Hematopoietic multipotent progenitor cell treated with erythropoietin and hydrocortisone succinate and interleukin-3 and kit ligand, for 8 days (in vitro differentiated cells): ENCODE measurements at regions not wholly inside any gene's neighbourhood (a gene's known extent, or its start where the extent isn't known, plus 50 kb on each side); places are given as distances from the start of the nearest gene placed in this dataset.

Experiments
- DNase-seq: peaks from one replicate; pipeline ENCODE4 v3.0.0-alpha.2; 2015

DNA sequence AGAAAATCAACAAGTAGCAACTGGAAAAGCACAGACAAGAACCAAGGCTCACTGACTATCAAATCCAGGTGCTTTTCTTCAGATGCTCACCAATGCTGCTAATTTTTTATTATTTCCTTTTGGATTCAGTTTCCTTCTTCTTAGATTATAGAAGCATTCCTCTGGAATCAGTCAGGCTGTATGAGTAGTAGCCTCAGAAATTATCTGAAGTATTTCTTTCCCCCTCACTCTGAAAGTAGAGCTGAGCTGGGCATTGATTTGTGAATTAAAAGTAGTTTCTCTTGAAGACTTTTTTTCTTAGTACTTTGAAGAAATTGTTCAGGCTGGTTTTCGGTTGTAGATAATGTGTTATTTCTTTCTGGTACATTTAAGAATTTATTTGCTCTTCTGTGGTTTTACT is 273.7 kb downstream of the NOL4 start:
- no peak for DNase-seq

DNA sequence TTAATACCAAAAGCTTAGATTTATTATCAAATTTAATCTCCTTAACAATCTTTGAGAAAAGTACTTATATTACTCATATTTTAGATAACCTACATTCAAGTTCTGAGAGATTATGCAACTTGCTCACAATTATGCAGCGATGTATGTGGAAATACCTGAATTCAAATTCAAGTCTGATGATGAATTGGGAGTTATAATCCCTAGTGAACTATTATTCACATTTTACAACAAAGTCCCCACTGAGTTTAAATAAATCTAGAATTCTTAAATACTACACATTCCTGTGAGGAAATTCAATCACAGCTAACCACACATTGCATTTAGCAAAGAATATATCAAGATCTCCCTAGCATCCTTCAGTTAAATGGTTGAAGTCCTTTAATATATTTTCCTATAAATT is 278.4 kb downstream of the NOL4 start:
- no peak for DNase-seq

DNA sequence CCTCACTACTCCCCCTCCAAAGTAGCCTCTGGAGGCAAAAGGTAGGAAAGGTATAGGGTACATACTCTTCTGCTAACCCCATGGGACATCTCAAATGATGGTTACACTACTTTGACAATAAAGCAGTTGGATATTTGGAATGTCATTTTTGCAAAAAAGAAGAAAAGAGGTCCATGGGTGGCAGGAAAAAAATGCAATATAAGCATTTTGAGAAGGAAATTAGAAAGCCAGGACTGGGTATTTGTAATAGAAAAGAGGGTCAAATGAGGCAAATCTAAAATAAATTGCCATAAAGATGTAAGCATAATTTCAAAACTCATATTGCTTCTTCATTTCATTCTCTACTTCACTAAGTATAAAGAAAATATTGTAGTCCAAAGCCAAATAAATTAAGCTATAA is 280.2 kb downstream of the NOL4 start:
- no peak for DNase-seq

DNA sequence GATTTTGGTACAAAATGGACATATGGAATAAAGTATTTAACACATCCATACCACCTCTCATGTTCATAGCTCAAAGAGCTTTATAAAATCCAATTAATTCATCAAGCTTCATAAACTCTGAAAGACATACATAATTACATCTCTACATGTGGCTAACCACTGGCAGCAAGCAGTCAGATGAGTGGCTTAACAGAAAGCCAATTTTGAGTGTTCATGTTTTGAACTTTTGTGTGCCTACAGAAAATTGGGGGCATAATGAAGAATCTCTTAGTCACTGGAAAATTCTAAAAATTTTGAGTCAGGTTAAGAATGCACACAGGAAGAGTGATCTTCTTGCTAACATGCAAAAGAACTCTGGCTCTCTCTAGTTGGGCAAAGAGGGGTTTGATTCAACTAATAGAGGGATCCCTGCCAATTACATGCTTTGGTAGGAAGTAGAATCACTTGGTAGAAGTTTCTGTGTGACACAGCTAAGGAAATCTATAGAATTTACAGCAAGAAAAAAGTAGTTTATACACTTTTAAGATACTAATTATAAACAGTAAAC is 287.4 kb downstream of the NOL4 start:
- no peak for DNase-seq

DNA sequence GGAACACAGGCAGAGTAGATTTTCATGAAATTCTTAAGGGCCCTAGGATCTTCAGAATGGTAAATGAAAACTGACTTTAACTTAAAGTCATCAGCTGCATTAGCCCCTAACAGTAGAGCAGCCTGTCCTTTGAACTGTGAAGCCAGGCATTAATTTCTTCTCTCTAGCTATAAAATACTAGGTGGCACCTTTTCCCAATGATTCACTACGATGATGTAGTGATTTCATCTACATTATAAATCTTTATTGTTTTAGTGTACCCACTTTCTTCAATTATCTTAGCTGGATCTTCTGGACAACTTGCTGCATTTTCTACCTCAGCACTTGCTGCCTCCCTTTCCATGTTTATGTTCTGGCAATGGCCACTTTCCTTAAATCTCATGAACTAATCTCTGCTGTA is 290.5 kb downstream of the NOL4 start:
- DNase-seq, result no peak

DNA sequence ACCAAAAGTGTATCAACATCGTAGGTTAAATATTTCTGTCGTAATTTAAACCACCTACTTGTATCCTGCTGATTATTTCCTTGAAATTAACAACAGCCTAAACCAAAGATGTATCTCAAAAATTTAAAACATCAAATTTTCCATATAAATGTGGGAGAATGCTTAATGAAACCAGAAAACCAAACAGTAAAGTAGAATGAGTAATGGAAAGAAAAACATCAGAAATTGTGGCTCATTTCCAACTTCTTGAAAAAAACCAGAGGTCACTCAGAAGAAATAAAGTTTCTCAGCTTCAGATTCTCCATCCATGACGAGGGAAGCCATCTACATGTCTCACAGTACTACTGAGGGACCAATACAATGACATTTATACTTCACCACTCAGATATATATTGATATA is 296.5 kb downstream of the NOL4 start:
- DNase-seq, result no peak

DNA sequence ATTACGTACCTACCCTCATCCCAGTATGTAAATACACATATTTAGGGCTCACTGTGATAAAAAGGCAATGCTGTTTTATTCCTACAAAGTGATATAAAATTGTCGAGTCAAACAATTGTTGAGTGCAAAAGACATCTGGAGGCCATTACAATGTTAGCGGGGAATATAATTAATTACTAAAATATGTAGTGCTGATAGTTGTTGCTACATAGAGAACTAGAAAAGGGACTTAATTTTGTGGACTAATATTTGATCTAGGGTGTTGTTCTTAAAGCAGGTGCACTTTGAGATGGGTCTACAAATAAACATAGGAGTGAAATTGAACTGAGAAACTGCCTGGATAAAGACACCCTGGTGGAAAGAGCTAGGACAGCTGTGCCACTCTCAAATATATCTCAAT is 300.1 kb downstream of the NOL4 start:
- no peak for DNase-seq

DNA sequence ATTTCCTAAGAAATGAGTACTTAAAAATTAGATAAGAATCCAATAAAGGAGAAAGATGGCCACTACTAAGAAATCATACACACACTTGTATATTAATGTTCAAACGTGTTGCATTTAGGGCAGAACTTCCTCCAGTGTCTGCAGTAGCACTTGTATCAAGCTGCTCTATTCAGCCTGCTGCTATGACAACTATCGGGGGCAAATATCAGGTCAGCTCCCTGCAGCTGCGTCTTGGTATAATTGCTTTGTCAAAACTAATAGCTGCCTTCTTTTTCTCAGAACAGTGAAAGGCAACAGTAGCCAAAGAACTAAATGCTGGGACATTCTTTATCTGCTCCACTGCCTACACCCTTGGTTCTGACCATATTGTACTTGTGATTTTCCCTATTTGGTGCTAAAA is 300.7 kb downstream of the NOL4 start:
- DNase-seq, result no peak

DNA sequence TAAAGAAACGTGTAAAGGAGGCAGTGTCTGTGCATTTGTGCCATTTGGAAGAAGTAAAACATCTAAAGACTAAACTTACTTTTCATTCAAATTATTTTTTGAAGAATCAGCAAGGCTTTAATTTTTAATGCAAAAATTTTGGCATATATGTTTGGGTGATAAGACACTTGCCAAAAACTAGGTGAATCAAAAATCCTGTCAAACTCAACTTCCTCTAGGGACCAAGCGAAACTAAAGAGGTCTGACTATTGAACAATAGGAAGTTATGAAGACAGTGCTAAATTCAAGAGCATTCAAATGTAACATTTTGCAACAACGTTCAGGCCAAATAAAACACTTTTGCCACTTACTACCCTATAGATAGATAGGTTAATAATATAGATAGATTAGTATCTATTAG is 306.1 kb downstream of the NOL4 start:
- no peak for DNase-seq

DNA sequence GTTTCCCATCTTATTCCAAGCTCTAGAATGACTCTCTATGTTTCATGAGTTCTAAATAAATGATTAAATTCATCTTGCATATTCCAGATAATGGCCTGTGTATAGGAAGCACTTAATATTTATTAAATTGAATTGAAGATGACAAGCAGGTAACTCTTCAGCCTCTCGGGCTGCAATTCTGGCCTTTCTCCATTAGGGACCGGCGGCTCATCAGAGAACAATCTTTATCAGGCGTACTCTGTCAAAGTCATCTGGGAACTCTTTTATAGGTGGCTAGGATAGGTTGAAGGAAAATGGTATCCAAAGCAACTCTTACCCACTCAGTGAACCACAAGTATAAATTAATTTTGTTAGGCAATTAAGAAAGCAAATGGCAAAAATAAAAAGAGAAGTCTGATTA is 308.5 kb downstream of the NOL4 start:
- DNase-seq, result no peak

DNA sequence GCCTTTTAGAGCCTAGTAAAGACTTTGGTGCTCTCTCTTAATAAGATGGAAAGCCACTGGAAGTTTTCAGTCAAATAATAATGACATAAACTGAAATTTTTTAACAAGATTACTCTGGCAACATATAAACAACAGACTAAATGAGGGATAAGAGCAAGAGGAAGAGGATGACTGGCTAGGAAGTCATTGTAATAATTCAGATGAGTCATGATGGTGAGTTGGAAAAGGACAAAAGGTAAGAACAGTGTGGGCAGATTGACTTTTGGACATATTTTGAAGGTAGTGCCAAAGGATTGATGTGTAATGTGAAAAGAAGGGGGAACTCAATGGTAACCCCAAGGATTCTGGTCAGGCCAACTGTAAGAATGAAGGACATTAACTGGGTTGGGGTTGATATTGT is 310.3 kb downstream of the NOL4 start:
- no peak for DNase-seq

DNA sequence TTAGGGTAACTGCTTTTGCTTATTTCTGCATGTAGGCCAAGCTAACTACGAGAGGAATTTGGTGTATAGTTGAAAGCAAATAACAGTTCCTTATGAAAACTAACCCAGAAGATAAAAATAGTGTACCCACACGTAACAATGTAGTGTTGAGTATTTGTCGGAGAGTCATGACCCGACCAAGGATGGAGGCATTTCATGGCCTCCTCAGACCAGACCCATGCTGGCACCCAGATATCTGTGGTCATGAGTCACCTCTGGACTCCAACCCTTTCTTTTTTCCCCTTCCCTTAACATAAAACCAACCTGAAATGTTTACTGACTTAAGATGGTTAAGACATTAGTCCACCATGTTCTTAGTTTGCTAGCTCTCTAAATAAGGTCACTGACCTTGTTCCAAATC is 318.7 kb downstream of the NOL4 start:
- DNase-seq, result no peak

DNA sequence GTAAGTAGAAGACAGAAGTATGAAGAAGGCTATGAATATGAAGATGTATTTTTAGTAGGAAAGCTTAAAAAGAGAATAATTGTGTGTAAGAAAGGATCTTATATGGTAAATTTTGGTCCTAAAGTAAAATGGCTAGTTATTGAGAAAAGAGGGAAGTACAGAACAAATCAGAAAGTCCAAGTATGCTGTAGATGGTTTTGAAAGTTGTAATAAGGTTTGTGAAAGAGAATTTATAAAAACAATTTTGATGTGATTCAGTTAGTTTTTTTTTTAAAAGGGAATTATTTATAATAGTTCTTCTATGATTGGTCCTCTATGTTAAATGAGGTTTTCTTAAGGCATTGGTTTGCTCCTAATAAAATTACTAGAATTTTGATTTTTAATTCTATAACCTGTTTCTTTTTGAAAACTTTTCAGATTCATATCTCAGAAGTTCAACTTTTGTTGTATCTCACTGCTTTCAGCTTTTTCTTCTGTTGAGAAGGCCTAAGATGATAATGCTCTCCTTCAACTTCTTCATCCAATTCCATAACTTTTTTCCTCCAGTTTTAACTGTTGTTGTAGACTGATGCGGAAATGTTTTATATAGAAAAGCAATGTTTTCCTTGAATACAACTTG is 322.7 kb downstream of the NOL4 start:
- DNase-seq, result no peak

DNA sequence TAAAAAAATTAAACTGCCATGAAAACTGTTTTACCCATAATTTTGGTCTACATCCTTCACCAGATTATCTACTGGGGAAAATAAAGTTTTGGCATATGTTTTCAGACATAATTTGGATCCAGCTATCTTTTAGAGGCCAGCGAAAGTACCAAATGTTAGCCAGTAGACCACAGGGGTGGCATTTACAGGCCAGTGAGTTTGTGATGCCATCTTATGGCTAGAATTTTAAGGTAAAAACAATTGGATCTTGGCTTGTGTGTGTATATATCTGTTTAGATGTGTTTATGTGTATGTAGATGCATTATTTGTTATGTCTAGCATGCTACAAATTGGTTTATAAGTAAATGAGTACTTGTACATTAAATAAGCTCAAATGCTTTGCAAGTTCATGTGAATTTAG is 322.6 kb downstream of the ASXL3 start:
- no peak for DNase-seq

DNA sequence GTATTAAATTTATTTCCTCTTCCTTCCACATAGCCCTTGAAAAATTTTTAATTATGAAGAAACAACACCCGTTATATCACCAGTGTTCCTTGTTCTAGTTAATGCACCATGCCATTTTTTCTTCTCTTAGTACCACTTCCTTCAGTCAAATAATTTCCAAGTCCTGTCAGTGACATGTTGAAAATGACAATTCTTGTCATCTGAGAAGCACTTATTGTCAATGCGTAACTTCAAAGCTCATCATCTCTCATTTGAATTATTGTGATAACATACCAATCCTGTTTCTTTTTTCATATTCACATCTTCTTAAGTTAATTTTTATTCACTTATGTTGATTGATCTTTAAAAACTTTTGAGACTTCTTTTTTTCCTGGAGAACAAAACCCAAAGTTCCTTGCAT is 320.4 kb downstream of the ASXL3 start:
- no peak for DNase-seq

DNA sequence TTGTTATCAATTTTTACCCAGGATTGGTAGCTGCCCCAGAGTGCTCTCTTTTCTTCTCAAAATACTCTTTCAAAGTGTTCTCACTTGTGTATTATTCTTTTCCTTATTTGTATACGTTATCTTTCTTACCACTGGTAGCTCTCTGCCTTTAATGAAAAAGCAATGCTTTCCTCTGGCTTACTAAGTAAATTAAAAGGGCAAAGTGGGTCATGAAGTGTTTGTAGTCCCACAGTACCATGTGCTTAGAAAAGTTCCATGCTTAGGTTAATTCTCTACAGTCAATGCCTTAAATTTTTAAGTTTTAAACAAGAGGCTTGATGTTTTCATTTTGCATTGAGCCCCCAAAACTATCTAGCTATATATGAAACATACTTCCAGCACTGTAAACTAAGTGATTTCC is 300.2 kb downstream of the ASXL3 start:
- DNase-seq, result no peak

DNA sequence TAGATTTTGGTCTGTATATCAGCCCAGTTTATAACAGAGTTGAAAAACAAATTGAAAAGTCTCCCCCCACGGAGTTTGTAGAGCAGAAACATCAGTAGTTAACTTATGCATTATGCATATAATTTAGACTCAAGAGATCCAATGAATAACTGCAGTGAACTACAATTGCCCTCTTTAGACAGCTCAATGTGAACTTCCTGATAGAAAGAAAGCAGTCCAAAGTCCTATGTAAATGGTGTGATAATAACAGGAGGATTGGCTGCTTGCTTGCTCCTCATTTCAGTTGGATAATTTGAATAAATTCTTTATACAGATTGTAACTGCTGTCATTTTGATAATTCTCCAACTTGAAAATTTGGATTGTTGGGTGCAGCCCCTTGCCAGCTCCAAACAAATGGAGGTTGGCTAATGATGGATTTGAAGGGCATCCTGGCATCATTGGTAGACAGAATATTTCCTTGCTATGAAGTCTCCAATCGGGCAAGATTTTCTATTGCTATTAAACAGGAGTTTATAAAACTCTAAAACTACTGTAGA is 297.1 kb downstream of the ASXL3 start:
- no peak for DNase-seq

DNA sequence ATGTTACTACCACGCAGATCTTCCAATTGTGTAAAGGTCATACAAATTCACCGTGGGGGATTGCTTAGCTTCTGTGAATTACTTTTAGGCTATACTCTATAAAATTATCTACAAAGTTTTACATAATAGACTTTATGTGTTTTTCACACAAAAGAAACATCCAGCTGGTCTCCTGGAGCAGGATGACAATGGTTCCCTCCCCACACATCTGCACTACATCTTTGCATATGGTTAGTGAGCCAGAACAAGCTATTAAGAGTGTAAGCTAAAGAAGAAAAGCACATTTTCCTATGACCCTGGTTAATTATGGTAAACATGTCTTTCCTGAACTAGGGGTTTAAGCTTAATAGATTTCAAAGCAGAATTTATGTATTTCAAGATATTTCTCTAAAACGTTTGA is 295.1 kb downstream of the ASXL3 start:
- no peak for DNase-seq

DNA sequence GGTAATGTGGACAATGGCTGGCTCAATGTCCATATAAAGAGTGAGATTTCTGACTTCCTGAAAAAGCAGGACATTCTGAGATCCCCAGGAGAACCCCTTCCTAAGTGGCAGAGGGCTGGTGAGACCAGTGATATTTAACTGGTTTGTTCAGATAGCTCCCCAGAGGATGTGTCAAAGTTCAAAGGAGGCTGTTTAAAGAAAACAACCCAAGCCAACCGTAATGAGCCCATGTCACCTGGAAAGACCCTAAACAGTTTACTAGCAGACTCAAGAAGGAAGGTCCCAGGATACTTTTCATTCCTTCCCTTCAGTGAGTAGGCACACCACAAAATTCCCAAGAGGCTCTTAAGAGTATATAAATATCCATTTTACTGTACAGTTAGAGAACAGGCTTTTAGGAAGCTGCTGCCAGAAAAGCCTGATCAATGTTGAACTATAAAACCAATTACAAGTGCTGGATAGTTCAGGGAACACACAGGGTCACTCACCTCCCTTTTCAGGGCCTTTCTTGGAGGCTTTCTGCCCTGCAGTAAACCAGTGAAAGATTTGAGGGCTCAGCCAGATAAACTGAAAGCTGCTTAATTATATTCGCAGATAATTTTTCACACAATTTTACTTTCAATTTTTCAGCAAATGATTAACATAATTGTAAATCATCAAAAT is 293.5 kb downstream of the ASXL3 start:
- DNase-seq, result no peak

DNA sequence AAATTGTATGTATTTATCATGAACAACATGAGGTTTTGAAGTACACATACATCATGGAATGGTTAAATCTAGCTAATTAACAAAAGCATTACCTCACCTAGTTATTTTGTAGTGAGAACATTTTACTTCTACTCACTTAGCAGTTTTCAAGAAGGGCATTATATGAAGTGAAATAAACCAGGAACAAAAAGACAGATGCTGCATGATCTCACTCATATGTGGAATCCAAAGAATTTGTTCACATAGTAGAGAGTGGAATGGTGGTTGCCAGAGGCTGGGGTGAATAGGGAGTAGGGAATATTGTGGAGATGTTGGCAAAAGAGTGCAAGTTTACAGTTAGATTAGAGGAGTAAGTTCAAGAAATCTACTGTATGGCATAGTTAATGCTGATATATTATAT is 292.0 kb downstream of the ASXL3 start:
- DNase-seq, result no peak

DNA sequence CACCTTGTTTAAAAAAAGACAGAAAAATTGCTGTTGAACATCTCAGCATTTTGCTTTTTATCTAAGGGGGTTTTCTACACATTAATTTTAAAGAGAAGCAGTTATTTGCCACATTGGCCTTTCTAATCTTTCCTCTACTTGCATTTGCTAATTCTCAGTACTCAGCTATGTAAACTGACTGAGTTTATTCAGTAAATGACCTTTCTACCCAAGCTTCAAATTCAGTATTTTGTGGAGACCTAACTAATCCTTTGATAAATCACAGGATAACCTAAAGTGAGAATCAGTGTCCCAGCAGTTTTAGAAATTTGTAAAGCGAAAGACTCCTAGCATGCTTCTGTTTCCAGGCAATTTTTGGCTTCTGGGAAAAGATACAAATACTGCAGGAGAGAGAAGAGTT is 288.4 kb downstream of the ASXL3 start:
- DNase-seq, result no peak

DNA sequence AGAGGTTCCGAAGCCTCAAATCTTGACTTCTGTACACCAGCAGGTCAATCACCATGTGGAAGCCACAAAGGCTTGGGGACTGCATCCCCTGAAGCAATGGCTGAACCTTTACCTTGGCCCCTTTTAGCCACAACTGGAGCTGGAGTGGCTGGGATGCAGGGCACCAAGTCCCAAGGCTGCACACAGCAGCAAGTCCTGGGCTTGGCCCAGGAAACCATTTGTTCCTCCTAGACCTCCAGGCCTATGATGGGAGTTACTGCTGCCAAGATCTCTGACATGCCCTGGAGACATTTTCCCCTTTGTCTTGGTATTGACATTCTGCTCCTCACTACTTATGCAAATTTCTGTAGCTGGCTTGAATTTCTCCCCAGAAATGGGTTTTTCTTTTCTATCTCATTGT is 285.9 kb downstream of the ASXL3 start:
- no peak for DNase-seq

DNA sequence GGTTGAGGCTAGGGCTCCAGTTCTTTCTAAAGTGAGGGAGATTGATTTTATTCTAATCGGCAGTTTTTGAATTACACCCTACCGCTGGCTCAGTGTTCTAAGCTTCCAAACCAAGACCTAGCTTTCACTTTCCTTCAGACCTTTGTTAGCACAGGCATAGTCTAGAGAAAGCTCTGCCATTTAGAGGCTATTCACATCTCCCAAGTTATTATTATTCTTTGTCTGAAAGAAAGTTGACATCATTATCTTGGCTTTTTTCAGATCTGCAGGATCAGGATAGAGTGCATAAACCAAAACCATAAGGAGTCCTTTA is 276.8 kb downstream of the ASXL3 start:
- no peak for DNase-seq

DNA sequence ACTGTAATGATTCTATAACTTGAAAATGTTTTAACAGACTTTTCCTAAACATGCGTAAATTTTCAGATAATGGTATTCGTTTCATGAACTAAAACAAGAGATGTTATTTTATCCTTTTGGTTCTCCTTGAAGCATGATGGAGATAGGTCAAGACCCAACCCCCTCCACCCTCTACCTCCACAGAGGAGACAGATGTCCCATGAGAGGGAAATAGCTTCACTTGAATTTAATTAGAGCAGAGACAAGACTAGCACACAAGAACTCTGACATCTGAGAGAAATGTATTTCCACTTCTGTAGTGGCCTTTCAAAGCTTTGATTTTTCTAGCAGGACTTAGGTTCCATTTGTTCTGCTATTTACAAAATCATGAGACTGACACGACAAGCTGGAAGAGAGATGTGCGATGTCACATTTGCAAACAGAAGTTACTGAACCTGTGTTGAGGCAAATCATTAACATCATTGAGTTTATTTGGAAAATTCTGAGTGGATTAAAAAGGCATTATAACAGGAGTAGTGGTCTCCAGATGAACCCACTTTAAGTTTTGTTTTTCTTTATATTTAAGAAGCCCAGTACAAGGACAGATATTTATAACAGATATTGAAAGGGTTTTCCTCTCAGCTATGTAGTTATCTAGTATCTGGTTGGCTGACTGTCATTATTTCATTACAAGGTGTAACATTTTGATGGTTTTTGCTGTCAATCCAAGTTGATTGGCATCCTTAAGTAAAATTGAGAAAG is 276.2 kb downstream of the ASXL3 start:
- DNase-seq, result no peak
